ENCODE measurements at regions not wholly inside any gene's neighbourhood (a gene's known extent, or its start where the extent isn't known, plus 50 kb on each side); places are given as distances from the start of the nearest gene placed in this dataset.

GRCh38 chr6:93785694-93786030, 366.3 kb upstream of the EPHA7 start:
- TF ChIP-seq ZNF565 (CRISPR knock-in tag; conservative IDR thresholded peaks at IDR 0.05; ENCODE audit: low read depth) (no peak), ZFP3 (CRISPR knock-in tag; IDR thresholded peaks at IDR 0.05) (no peak), ISL1 (CRISPR knock-in tag; IDR thresholded peaks at IDR 0.05) (no peak), PPARA (CRISPR knock-in tag; IDR thresholded peaks at IDR 0.05; ENCODE audit: borderline replicate concordance) (no peak), ZNF8 (CRISPR knock-in tag; IDR thresholded peaks at IDR 0.05) (no peak)
- TF ChIP-seq, protein P1, sequence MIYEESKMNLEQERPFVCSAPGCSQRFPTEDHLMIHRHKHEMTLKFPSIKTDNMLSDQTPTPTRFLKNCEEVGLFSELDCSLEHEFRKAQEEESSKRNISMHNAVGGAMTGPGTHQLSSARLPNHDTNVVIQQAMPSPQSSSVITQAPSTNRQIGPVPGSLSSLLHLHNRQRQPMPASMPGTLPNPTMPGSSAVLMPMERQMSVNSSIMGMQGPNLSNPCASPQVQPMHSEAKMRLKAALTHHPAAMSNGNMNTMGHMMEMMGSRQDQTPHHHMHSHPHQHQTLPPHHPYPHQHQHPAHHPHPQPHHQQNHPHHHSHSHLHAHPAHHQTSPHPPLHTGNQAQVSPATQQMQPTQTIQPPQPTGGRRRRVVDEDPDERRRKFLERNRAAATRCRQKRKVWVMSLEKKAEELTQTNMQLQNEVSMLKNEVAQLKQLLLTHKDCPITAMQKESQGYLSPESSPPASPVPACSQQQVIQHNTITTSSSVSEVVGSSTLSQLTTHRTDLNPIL (CRISPR knock-in tag; IDR thresholded peaks at IDR 0.05; ENCODE audit: low read depth), result no peak

All from SK-N-SH treated with all-trans-retinoic acid at 6 μM for 48 hours (cell line).